A549 (cell line): ENCODE measurements at regions not wholly inside any gene's neighbourhood (a gene's known extent, or its start where the extent isn't known, plus 50 kb on each side); places are given as distances from the start of the nearest gene placed in this dataset.

Source experiments
- ATAC-seq, 2 experiments: fragments of 200-7000 bp in 1 of 2; fragments of >200 bp in 1 of 2; cut with Nextera tagmentation in 1 of 2; cut with Tn5 transposase in 1 of 2; 3 replicates each; pipeline versions ENCODE4 v1.8.0 to v1.9.1; 2018 to 2020; ENCODE audit warnings: mild to moderate bottlenecking in 1 of 2, moderate library complexity in 1 of 2
- CTCF ChIA-PET: fragments of 300-600 bp; sonication (Branson Sonifier 250); formaldehyde crosslinking; extraction: SDS; loops from one replicate; lab custom pipeline; 2021; ENCODE audit warnings: antibody characterized with exemption, inconsistent platforms; lab: Yijun Ruan, JAX
- POLR2A ChIA-PET: fragments of 350-600 bp; formaldehyde crosslinking; extraction: SDS; loops from one replicate; lab custom pipeline; 2021; ENCODE audit warnings: antibody characterized with exemption, inconsistent platforms; lab: Yijun Ruan, JAX
- DNase-seq, 2 experiments: peaks; one replicate each; pipeline versions ENCODE4 v3.0.0 to v3.0.0-alpha.2; 2011 to 2016; ENCODE audit warnings: low read depth in 1 of 2, low spot score in 1 of 2
- FAIRE-seq: peaks from 2 replicates; lab custom pipeline; 2011; peaks lifted over from hg19 to GRCh38; lab: Jason Lieb, UNC
- H3K27ac ChIP-seq, 2 experiments: fragments of >200 bp; sonication (Bioruptor Twin); formaldehyde crosslinking; 3 replicates each; pipeline ENCODE4 v1.5.1; 2016 to 2017
- H3K4me1 ChIP-seq: fragments of >200 bp; sonication (Bioruptor Twin); formaldehyde crosslinking; 3 replicates; pipeline ENCODE4 v1.6.1; 2016
- H3K4me2 ChIP-seq: fragments of >200 bp; sonication (Bioruptor Twin); formaldehyde crosslinking; 3 replicates; pipeline ENCODE4 v1.6.1; 2016
- H3K4me3 ChIP-seq: fragments of >200 bp; sonication (Bioruptor Twin); formaldehyde crosslinking; 3 replicates; pipeline ENCODE4 v1.5.1; 2016
- H3K9me3 ChIP-seq: fragments of >200 bp; sonication (Bioruptor Twin); formaldehyde crosslinking; 3 replicates; pipeline ENCODE4 v1.6.1; 2016
- CBX2 ChIP-seq: fragments of 200-600 bp; sonication (generic); IDR thresholded peaks from 2 replicates; pipeline ENCODE4 v1.6.1; 2016; ENCODE audit warnings: low read depth, mild to moderate bottlenecking, borderline replicate concordance
- CBX8 ChIP-seq: fragments of 200-600 bp; sonication (generic); IDR thresholded peaks from 2 replicates; pipeline ENCODE4 v1.6.1; 2016
- CEBPB ChIP-seq, 2 experiments: fragments of >200 bp in 1 of 2; sonication (Bioruptor Twin) in 1 of 2; formaldehyde crosslinking in 1 of 2; IDR thresholded peaks; 2 replicates each; pipeline ENCODE4 v1.6.1; 2012 to 2016
- CHD4 ChIP-seq: fragments of 200-600 bp; sonication (generic); IDR thresholded peaks from 2 replicates; pipeline ENCODE4 v1.6.1; 2016; ENCODE audit warnings: antibody characterized with exemption, mild to moderate bottlenecking, borderline replicate concordance
- CTCF ChIP-seq: fragments of >200 bp; sonication (Bioruptor Twin); formaldehyde crosslinking; IDR thresholded peaks from 3 replicates; pipeline ENCODE4 v1.5.1; 2016
- EHF ChIP-seq: fragments of 250-450 bp; sonication (Bioruptor Pico); IDR thresholded peaks from 2 replicates; pipeline ENCODE4 v1.5.0; 2020; ENCODE audit warnings: mild to moderate bottlenecking
- ELK1 ChIP-seq: fragments of 150-350 bp; IDR thresholded peaks from 2 replicates; pipeline ENCODE4 v1.6.1; 2014; ENCODE audit warnings: low read depth, mild to moderate bottlenecking, low read length
- ESRRA ChIP-seq: fragments of 150-350 bp; IDR thresholded peaks from 2 replicates; pipeline ENCODE4 v1.6.1; 2014; ENCODE audit warnings: mild to moderate bottlenecking, low read length, borderline replicate concordance
- HDAC2 ChIP-seq: fragments of 200-600 bp; sonication (generic); IDR thresholded peaks from 2 replicates; pipeline ENCODE4 v1.6.1; 2016
- HEYL ChIP-seq: fragments of 250-450 bp; sonication (Bioruptor Pico); IDR thresholded peaks from 2 replicates; pipeline ENCODE4 v1.8.0; 2021; ENCODE audit warnings: mild to moderate bottlenecking, moderate library complexity
- HMGXB4 ChIP-seq: fragments of 250-450 bp; sonication (Bioruptor Pico); IDR thresholded peaks from 2 replicates; pipeline ENCODE4 v1.5.0; 2021; ENCODE audit warnings: mild to moderate bottlenecking, moderate library complexity, borderline replicate concordance
- HOXA7 ChIP-seq: fragments of 250-450 bp; sonication (Bioruptor Pico); IDR thresholded peaks from 2 replicates; pipeline ENCODE4 v1.5.0; 2020; ENCODE audit warnings: mild to moderate bottlenecking, moderate library complexity
- JUNB ChIP-seq: fragments of >200 bp; sonication (Bioruptor Twin); formaldehyde crosslinking; IDR thresholded peaks from 2 replicates; pipeline ENCODE4 v1.6.1; 2016
- KDM1A ChIP-seq: fragments of 200-600 bp; sonication (generic); IDR thresholded peaks from 2 replicates; pipeline ENCODE4 v1.6.1; 2016; ENCODE audit warnings: low read depth, mild to moderate bottlenecking
- KDM5A ChIP-seq: fragments of 200-600 bp; sonication (generic); IDR thresholded peaks from 2 replicates; pipeline ENCODE4 v1.6.1; 2016; ENCODE audit warnings: antibody characterized with exemption, mild to moderate bottlenecking
- MAZ ChIP-seq: fragments of 150-350 bp; IDR thresholded peaks from 2 replicates; pipeline ENCODE4 v1.6.1; 2014; ENCODE audit warnings: antibody characterized with exemption, low read depth, low read length, borderline replicate concordance
- NFE2L2 ChIP-seq: fragments of 150-350 bp; conservative IDR thresholded peaks from 2 replicates; pipeline ENCODE4 v1.6.1; 2014; ENCODE audit warnings: low read length
- NR3C1 ChIP-seq: fragments of >200 bp; sonication (Bioruptor Twin); formaldehyde crosslinking; IDR thresholded peaks from 3 replicates; pipeline ENCODE4 v1.6.1; 2017
- REST ChIP-seq: fragments of 200-600 bp; sonication (generic); IDR thresholded peaks from 2 replicates; pipeline ENCODE4 v1.6.1; 2016; ENCODE audit warnings: antibody characterized with exemption, mild to moderate bottlenecking, moderate library complexity
- RNF2 ChIP-seq: fragments of 200-600 bp; sonication (generic); IDR thresholded peaks from 2 replicates; pipeline ENCODE4 v1.6.1; 2016; ENCODE audit warnings: low read depth, mild to moderate bottlenecking, antibody characterized with exemption, moderate library complexity, borderline replicate concordance
- SMC3 ChIP-seq: fragments of >200 bp; sonication (Bioruptor Twin); formaldehyde crosslinking; IDR thresholded peaks from 3 replicates; pipeline ENCODE4 v1.6.1; 2018; ENCODE audit warnings: inconsistent platforms
- SREBF2 ChIP-seq: fragments of 450-650 bp; IDR thresholded peaks from 2 replicates; pipeline ENCODE4 v1.6.1; 2014; ENCODE audit warnings: mild to moderate bottlenecking, moderate library complexity
- TP53 ChIP-seq: fragments of 250-450 bp; sonication (Bioruptor Pico); IDR thresholded peaks from 2 replicates; pipeline ENCODE4 v1.5.0; 2021; ENCODE audit warnings: mild to moderate bottlenecking, moderate library complexity
- ZNF302 ChIP-seq: fragments of 250-450 bp; sonication (Bioruptor Pico); IDR thresholded peaks from 2 replicates; pipeline ENCODE4 v1.9.0; 2021; ENCODE audit warnings: inconsistent platforms, mild to moderate bottlenecking, moderate library complexity
- WGBS: methylation state at CpG from one replicate; pipeline ENCODE4 v1.1.6; 2017; ENCODE audit errors: missing lambda C conversion rate; 5-methylcytosine and 5-hydroxymethylcytosine counted together

- no peak overlapping the region for H3K4me3 ChIP-seq
- DNase-seq (no peak), FAIRE-seq (no peak), ATAC-seq (no peak)
- no peak overlapping the region for H3K27ac ChIP-seq
- TF ChIP-seq TP53 (CRISPR knock-in tag) (no peak), NR3C1 (no peak), SREBF2 (no peak), HEYL (CRISPR knock-in tag) (no peak), CHD4 (no peak), CEBPB (IDR thresholded peaks at IDR 0.05) (no peak), SMC3 (no peak), ZNF302 (CRISPR knock-in tag) (no peak), KDM1A (no peak), HDAC2 (no peak), CBX8 (no peak), ESRRA (no peak), MAZ (no peak), ELK1 (no peak), EHF (no peak), NFE2L2 (no peak)
- 56% methylated on average over 8 of the region's 16 CpGs for WGBS
- H3K4me2 ChIP-seq: no peak overlapping the region
- H3K4me1 ChIP-seq: no peaks in the 10 kb centered on the region
- ChIA-PET POLR2A (no interaction called here), CTCF (interaction anchor here (6.9 to 12.7 kb wide), 2 partner anchors 14 to 18 kb away, joined by 42 to 95 read pairs; no protein-coding TSS in a partner anchor)
- peaks cover 27% of the 10 kb centered on the region for H3K9me3 ChIP-seq
Observed at GRCh38 chr10:30769361-30769760, 139.8 kb upstream of the LYZL2 start.

GRCh38 chr10:30765616-30766015 lies 136.1 kb upstream of the LYZL2 start:
- H3K9me3 ChIP-seq: peaks cover 15% of the 10 kb centered on the region
- TF ChIP-seq CEBPB (IDR thresholded peaks at IDR 0.05): no peak
- TF ChIP-seq ESRRA: no peak
- TF ChIP-seq JUNB: no peak
- no peak for TF ChIP-seq KDM5A
- no peak for TF ChIP-seq HOXA7 (CRISPR knock-in tag)
- TF ChIP-seq REST: no peak
- no peak for TF ChIP-seq HMGXB4
- TF ChIP-seq CBX2: no peak
- TF ChIP-seq RNF2: no peak
- no peak for TF ChIP-seq CTCF
- H3K27ac ChIP-seq: no peak overlapping the region
- DNase-seq (no peak), FAIRE-seq (no peak), ATAC-seq (no peak)
- no peak overlapping the region for H3K4me3 ChIP-seq
- no peak overlapping the region for H3K4me2 ChIP-seq
- no peaks in the 10 kb centered on the region for H3K4me1 ChIP-seq
- ChIA-PET CTCF (interaction anchor here (1.0 to 12.7 kb wide), 3 partner anchors 14 to 78 kb away, joined by 3 to 95 read pairs (median 4); no protein-coding TSS in a partner anchor), POLR2A (no interaction called here)
- 72% methylated on average over 8 of the region's 8 CpGs for WGBS
